ENCODE measurements at regions not wholly inside any gene's neighbourhood (a gene's known extent, or its start where the extent isn't known, plus 50 kb on each side); places are given as distances from the start of the nearest gene placed in this dataset.

DNA sequence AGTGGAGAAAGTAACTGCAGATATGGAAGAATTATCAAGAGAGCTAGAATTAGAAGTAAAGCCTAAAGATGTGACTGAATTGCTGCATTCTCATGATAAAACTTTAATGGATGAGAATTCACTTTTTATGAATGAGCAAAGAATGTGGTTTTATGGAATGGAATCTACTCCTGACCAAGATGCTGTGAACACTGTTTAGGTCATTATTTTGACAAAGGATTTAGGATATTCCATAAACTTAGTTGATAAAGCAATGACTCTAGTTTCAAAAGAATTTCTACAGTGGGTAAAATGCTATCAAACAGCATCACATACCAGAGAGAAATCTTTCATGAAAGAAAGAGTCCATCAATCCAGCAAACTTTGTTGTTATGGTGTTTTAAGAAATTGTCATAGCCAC lies 1317.7 kb upstream of the ACVR2A start:
- TF ChIP-seq, protein P1, sequence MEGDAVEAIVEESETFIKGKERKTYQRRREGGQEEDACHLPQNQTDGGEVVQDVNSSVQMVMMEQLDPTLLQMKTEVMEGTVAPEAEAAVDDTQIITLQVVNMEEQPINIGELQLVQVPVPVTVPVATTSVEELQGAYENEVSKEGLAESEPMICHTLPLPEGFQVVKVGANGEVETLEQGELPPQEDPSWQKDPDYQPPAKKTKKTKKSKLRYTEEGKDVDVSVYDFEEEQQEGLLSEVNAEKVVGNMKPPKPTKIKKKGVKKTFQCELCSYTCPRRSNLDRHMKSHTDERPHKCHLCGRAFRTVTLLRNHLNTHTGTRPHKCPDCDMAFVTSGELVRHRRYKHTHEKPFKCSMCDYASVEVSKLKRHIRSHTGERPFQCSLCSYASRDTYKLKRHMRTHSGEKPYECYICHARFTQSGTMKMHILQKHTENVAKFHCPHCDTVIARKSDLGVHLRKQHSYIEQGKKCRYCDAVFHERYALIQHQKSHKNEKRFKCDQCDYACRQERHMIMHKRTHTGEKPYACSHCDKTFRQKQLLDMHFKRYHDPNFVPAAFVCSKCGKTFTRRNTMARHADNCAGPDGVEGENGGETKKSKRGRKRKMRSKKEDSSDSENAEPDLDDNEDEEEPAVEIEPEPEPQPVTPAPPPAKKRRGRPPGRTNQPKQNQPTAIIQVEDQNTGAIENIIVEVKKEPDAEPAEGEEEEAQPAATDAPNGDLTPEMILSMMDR (IDR thresholded peaks at IDR 0.05): no peak
- TF ChIP-seq POLR2A (IDR thresholded peaks at IDR 0.05): no peak

All from uterus (tissue), 2 donors.